KMS-11 (cell line): ENCODE measurements at regions not wholly inside any gene's neighbourhood (a gene's known extent, or its start where the extent isn't known, plus 50 kb on each side); places are given as distances from the start of the nearest gene placed in this dataset.
A peak's percentile ranks its signal among the peaks of the same experiment; 100 is the strongest.

Source experiments
- H2AFZ ChIP-seq: fragments of 200-600 bp; sonication (generic); 2 replicates; pipeline ENCODE4 v1.6.1; 2016; ENCODE audit warnings: antibody characterized with exemption, mixed run types, low read depth
- H3K27ac ChIP-seq: fragments of 200-600 bp; sonication (generic); 2 replicates; pipeline ENCODE4 v1.6.1; 2016; ENCODE audit warnings: mild to moderate bottlenecking, mixed run types
- H3K27me3 ChIP-seq: fragments of 200-600 bp; sonication (generic); 2 replicates; pipeline ENCODE4 v1.6.1; 2017; ENCODE audit warnings: mild to moderate bottlenecking, low read depth, mixed run types, moderate library complexity; ENCODE audit not compliant: insufficient read depth
- H3K36me3 ChIP-seq: fragments of 200-600 bp; sonication (generic); 2 replicates; pipeline ENCODE4 v1.6.1; 2017; ENCODE audit warnings: mild to moderate bottlenecking, mixed run types; ENCODE audit not compliant: insufficient read depth
- H3K4me1 ChIP-seq: fragments of 200-600 bp; sonication (generic); 2 replicates; pipeline ENCODE4 v1.6.1; 2016; ENCODE audit warnings: mild to moderate bottlenecking, low read depth, mixed run types; ENCODE audit not compliant: poor library complexity, severe bottlenecking
- H3K4me2 ChIP-seq: fragments of 200-600 bp; sonication (generic); 2 replicates; pipeline ENCODE4 v1.7.0; 2016; ENCODE audit warnings: mild to moderate bottlenecking, mixed run types
- H3K4me3 ChIP-seq: fragments of 200-600 bp; sonication (generic); IDR thresholded peaks from 2 replicates; pipeline ENCODE4 v1.6.1; 2017; ENCODE audit warnings: low read depth, low read length, mixed read lengths; ENCODE audit not compliant: insufficient read depth
- H3K79me2 ChIP-seq: fragments of 200-600 bp; sonication (generic); 2 replicates; pipeline ENCODE4 v1.6.1; 2016; ENCODE audit warnings: low read depth, mixed run types; ENCODE audit not compliant: insufficient read depth
- H3K9ac ChIP-seq: fragments of 200-600 bp; sonication (generic); 2 replicates; pipeline ENCODE4 v1.6.1; 2016; ENCODE audit warnings: mild to moderate bottlenecking, mixed run types
- H4K20me1 ChIP-seq: fragments of 200-600 bp; sonication (generic); 2 replicates; pipeline ENCODE4 v1.6.1; 2016; ENCODE audit warnings: mild to moderate bottlenecking, mixed run types; ENCODE audit not compliant: insufficient read depth
- CTCF ChIP-seq: fragments of 200-600 bp; sonication (generic); conservative IDR thresholded peaks from 2 replicates; pipeline ENCODE4 v1.6.1; 2017; ENCODE audit warnings: low read depth, mild to moderate bottlenecking, antibody characterized with exemption, low read length, moderate library complexity, mixed read lengths

- Histone ChIP-seq H3K4me2 (peak overlapping the region; percentile 61), H3K79me2 (no peaks in the 10 kb centered on the region), H3K9ac (peak overlapping the region; percentile 90), H4K20me1 (no peaks in the 10 kb centered on the region), H3K4me1 (peaks cover 8% of the 10 kb centered on the region), H3K4me3 (no peak overlapping the region), H3K27me3 (no peaks in the 10 kb centered on the region), H3K27ac (peak overlapping the region; percentile 94), H3K36me3 (no peaks in the 10 kb centered on the region), H2AFZ (peak overlapping the region; percentile 26; the same call in 1 of the 2 replicates)
- TF ChIP-seq CTCF, result no peak
Observed at GRCh38 chrX:40153345-40154249, 55.8 kb upstream of the BCOR start.

- Histone ChIP-seq H3K4me3 (no peak overlapping the region), H3K27ac (peak overlapping the region; percentile 94), H3K27me3 (no peaks in the 10 kb centered on the region), H3K36me3 (no peaks in the 10 kb centered on the region), H3K9ac (peak overlapping the region; percentile 90), H4K20me1 (no peaks in the 10 kb centered on the region), H2AFZ (peak overlapping the region; percentile 26; the same call in 1 of the 2 replicates), H3K4me2 (peak overlapping the region; percentile 61), H3K4me1 (peaks cover 8% of the 10 kb centered on the region), H3K79me2 (no peaks in the 10 kb centered on the region)
- no peak for TF ChIP-seq CTCF
Observed at GRCh38 chrX:40152741-40153344, 55.1 kb upstream of the BCOR start.

- Histone ChIP-seq H3K4me1 (peaks cover 8% of the 10 kb centered on the region), H3K9ac (no peak overlapping the region), H3K4me3 (no peak overlapping the region), H4K20me1 (no peaks in the 10 kb centered on the region), H3K36me3 (no peaks in the 10 kb centered on the region), H3K79me2 (no peaks in the 10 kb centered on the region), H3K4me2 (no peak overlapping the region), H3K27ac (no peak overlapping the region), H2AFZ (no peak overlapping the region), H3K27me3 (no peaks in the 10 kb centered on the region)
- no peak for TF ChIP-seq CTCF
Observed at GRCh38 chrX:40152173-40152711, 54.5 kb upstream of the BCOR start.

GRCh38 chrX:40151211-40152172, 53.7 kb upstream of the BCOR start:
- Histone ChIP-seq H3K9ac (no peak overlapping the region), H2AFZ (no peak overlapping the region), H3K79me2 (no peaks in the 10 kb centered on the region), H3K4me2 (no peak overlapping the region), H3K36me3 (no peaks in the 10 kb centered on the region), H3K4me1 (peaks cover 8% of the 10 kb centered on the region), H3K27ac (no peak overlapping the region), H4K20me1 (no peaks in the 10 kb centered on the region), H3K4me3 (no peak overlapping the region), H3K27me3 (no peaks in the 10 kb centered on the region)
- no peak for TF ChIP-seq CTCF
